KMS-11 (cell line): ENCODE measurements at regions not wholly inside any gene's neighbourhood (a gene's known extent, or its start where the extent isn't known, plus 50 kb on each side); places are given as distances from the start of the nearest gene placed in this dataset.

Source experiments
- H2AFZ ChIP-seq: fragments of 200-600 bp; sonication (generic); 2 replicates; pipeline ENCODE4 v1.6.1; 2016; ENCODE audit warnings: antibody characterized with exemption, mixed run types, low read depth
- H3K27ac ChIP-seq: fragments of 200-600 bp; sonication (generic); 2 replicates; pipeline ENCODE4 v1.6.1; 2016; ENCODE audit warnings: mild to moderate bottlenecking, mixed run types
- H3K27me3 ChIP-seq: fragments of 200-600 bp; sonication (generic); 2 replicates; pipeline ENCODE4 v1.6.1; 2017; ENCODE audit warnings: mild to moderate bottlenecking, low read depth, mixed run types, moderate library complexity; ENCODE audit not compliant: insufficient read depth
- H3K36me3 ChIP-seq: fragments of 200-600 bp; sonication (generic); 2 replicates; pipeline ENCODE4 v1.6.1; 2017; ENCODE audit warnings: mild to moderate bottlenecking, mixed run types; ENCODE audit not compliant: insufficient read depth
- H3K4me1 ChIP-seq: fragments of 200-600 bp; sonication (generic); 2 replicates; pipeline ENCODE4 v1.6.1; 2016; ENCODE audit warnings: mild to moderate bottlenecking, low read depth, mixed run types; ENCODE audit not compliant: poor library complexity, severe bottlenecking
- H3K4me2 ChIP-seq: fragments of 200-600 bp; sonication (generic); 2 replicates; pipeline ENCODE4 v1.7.0; 2016; ENCODE audit warnings: mild to moderate bottlenecking, mixed run types
- H3K4me3 ChIP-seq: fragments of 200-600 bp; sonication (generic); IDR thresholded peaks from 2 replicates; pipeline ENCODE4 v1.6.1; 2017; ENCODE audit warnings: low read depth, low read length, mixed read lengths; ENCODE audit not compliant: insufficient read depth
- H3K79me2 ChIP-seq: fragments of 200-600 bp; sonication (generic); 2 replicates; pipeline ENCODE4 v1.6.1; 2016; ENCODE audit warnings: low read depth, mixed run types; ENCODE audit not compliant: insufficient read depth
- H3K9ac ChIP-seq: fragments of 200-600 bp; sonication (generic); 2 replicates; pipeline ENCODE4 v1.6.1; 2016; ENCODE audit warnings: mild to moderate bottlenecking, mixed run types
- H4K20me1 ChIP-seq: fragments of 200-600 bp; sonication (generic); 2 replicates; pipeline ENCODE4 v1.6.1; 2016; ENCODE audit warnings: mild to moderate bottlenecking, mixed run types; ENCODE audit not compliant: insufficient read depth
- CTCF ChIP-seq: fragments of 200-600 bp; sonication (generic); conservative IDR thresholded peaks from 2 replicates; pipeline ENCODE4 v1.6.1; 2017; ENCODE audit warnings: low read depth, mild to moderate bottlenecking, antibody characterized with exemption, low read length, moderate library complexity, mixed read lengths

DNA sequence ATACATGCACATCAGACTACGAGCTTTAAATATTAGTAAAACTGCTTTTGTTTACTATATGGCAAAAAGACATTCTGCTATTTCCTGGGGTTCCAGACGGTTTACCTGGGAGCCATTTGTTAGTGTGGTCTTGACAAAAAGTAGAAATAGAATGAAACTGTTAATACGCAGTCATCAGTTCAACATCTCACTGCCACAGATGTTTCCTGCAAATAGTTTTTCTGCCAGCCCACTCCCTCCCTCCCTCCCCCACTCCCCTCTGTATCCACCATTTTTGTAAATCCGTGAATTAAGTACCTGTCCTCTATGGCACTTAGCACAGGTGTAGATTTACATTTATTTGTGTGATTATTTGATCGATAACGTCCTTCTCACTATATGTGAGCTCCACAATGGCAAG is 74.6 kb upstream of the TPK1 start:
- Histone ChIP-seq H3K4me2 (no peak overlapping the region), H3K4me1 (no peaks in the 10 kb centered on the region), H4K20me1 (no peaks in the 10 kb centered on the region), H2AFZ (no peak overlapping the region), H3K4me3 (no peak overlapping the region), H3K36me3 (no peaks in the 10 kb centered on the region), H3K27me3 (no peaks in the 10 kb centered on the region), H3K9ac (no peak overlapping the region), H3K27ac (no peak overlapping the region), H3K79me2 (no peaks in the 10 kb centered on the region)
- TF ChIP-seq CTCF: no peak

DNA sequence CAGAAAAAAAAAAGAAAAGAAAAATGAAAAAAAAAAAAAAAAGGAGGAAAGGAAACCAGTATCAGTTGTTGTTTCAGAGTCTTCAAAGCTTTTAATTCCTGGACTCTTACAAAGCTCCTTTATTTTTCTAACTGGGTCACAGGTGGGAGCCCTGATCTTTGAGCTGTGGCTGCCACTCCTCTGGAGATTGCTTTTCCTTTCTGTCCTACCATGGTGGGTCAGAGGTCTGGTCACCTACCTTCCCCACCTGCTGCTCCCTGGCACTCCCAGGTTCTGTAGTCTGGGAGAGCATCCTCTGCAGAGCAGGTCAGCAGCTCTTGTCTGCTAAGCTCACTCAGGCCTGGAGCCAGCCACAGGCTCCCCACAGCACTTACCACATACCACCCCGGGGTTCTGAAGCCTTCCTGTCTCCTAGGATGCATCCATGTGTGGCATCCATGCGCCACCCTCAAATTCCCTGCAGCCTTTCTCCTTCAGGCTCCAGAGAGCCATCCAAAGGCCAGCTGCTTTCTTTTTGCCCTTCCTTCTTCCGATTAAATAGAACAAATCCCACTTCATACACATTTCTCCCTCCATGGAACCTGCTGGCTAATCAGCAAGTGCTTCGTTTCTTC is 73.2 kb upstream of the TPK1 start:
- Histone ChIP-seq H3K27me3 (no peaks in the 10 kb centered on the region), H4K20me1 (no peaks in the 10 kb centered on the region), H3K4me1 (no peaks in the 10 kb centered on the region), H2AFZ (no peak overlapping the region), H3K36me3 (no peaks in the 10 kb centered on the region), H3K4me3 (no peak overlapping the region), H3K4me2 (no peak overlapping the region), H3K9ac (no peak overlapping the region), H3K79me2 (no peaks in the 10 kb centered on the region), H3K27ac (no peak overlapping the region)
- no peak for TF ChIP-seq CTCF

GRCh38 chr7:144908324-144908723 is 72.5 kb upstream of the TPK1 start:
- Histone ChIP-seq H3K79me2 (no peaks in the 10 kb centered on the region), H3K27me3 (no peaks in the 10 kb centered on the region), H4K20me1 (no peaks in the 10 kb centered on the region), H3K27ac (no peak overlapping the region), H3K4me1 (no peaks in the 10 kb centered on the region), H3K36me3 (no peaks in the 10 kb centered on the region), H3K4me2 (no peak overlapping the region), H3K4me3 (no peak overlapping the region), H3K9ac (no peak overlapping the region), H2AFZ (no peak overlapping the region)
- no peak for TF ChIP-seq CTCF

- Histone ChIP-seq H4K20me1 (no peaks in the 10 kb centered on the region), H3K4me3 (no peak overlapping the region), H3K27ac (no peak overlapping the region), H3K9ac (no peak overlapping the region), H3K36me3 (no peaks in the 10 kb centered on the region), H3K27me3 (no peaks in the 10 kb centered on the region), H3K4me1 (no peaks in the 10 kb centered on the region), H3K79me2 (no peaks in the 10 kb centered on the region), H2AFZ (no peak overlapping the region), H3K4me2 (no peak overlapping the region)
- no peak for TF ChIP-seq CTCF
Measured at GRCh38 chr7:144907577-144907976, 71.7 kb upstream of the TPK1 start.

DNA sequence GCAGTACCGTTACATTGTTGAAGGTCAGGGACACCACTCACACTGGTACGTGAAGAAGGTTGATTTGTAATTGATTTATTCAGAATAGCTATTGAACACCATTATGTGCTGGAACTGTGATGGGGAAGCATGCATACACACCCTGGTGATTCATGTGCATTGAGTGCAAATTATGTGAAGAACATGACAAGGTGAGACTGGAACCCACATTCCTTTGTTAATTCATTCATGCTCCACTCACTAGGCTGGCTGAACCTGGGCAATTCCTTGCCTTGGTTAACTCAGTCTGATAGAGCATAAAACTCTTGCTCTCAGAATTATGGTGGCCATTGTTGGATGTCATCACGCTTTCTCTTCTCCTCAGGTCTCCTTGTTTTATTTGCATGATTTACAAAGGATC is 67.3 kb upstream of the TPK1 start:
- H3K4me1 ChIP-seq: no peaks in the 10 kb centered on the region
- H3K9ac ChIP-seq: no peak overlapping the region
- H3K4me2 ChIP-seq: no peak overlapping the region
- no peaks in the 10 kb centered on the region for H3K27me3 ChIP-seq
- no peak overlapping the region for H2AFZ ChIP-seq
- no peaks in the 10 kb centered on the region for H4K20me1 ChIP-seq
- TF ChIP-seq CTCF: no peak
- no peak overlapping the region for H3K27ac ChIP-seq
- H3K36me3 ChIP-seq: no peaks in the 10 kb centered on the region
- H3K79me2 ChIP-seq: no peaks in the 10 kb centered on the region
- no peak overlapping the region for H3K4me3 ChIP-seq
